Bronchial epithelial cell (primary cell): ENCODE measurements at regions not wholly inside any gene's neighbourhood (a gene's known extent, or its start where the extent isn't known, plus 50 kb on each side); places are given as distances from the start of the nearest gene placed in this dataset.

ENCODE experiments used
- DNase-seq: peaks from one replicate; pipeline ENCODE4 v3.0.0-alpha.2; 2010; ENCODE audit warnings: low read depth
- FAIRE-seq: peaks from 2 replicates; lab custom pipeline; 2011; peaks lifted over from hg19 to GRCh38; lab: Jason Lieb, UNC
- H3K27me3 ChIP-seq: 2 replicates; pipeline ENCODE4 v1.5.1; 2011; ENCODE audit warnings: low read length; ENCODE audit not compliant: control insufficient read depth, insufficient read depth
- H3K36me3 ChIP-seq: 2 replicates; pipeline ENCODE4 v1.5.1; 2011; ENCODE audit warnings: low read length; ENCODE audit not compliant: control insufficient read depth, insufficient read depth
- H3K4me3 ChIP-seq: 2 replicates; pipeline ENCODE4 v1.5.1; 2011; ENCODE audit warnings: mild to moderate bottlenecking, low read depth, low read length, control low read depth
- CTCF ChIP-seq: IDR thresholded peaks from 2 replicates; pipeline ENCODE4 v1.5.1; 2011; ENCODE audit warnings: mild to moderate bottlenecking, moderate library complexity, low read length, control low read depth, inconsistent platforms; ENCODE audit not compliant: insufficient read depth, severe bottlenecking

- DNase-seq (no peak), FAIRE-seq (no peak)
- Histone ChIP-seq H3K27me3 (no peaks in the 10 kb centered on the region), H3K36me3 (no peaks in the 10 kb centered on the region), H3K4me3 (no peak overlapping the region)
- no peak for TF ChIP-seq CTCF
Measured at GRCh38 chr5:102690910-102691309, 64.2 kb upstream of the PAM start.

GRCh38 chr5:102691434-102691833, 63.7 kb upstream of the PAM start:
- no peak for FAIRE-seq
- DNase-seq: no peak
- Histone ChIP-seq H3K36me3 (no peaks in the 10 kb centered on the region), H3K27me3 (no peaks in the 10 kb centered on the region), H3K4me3 (no peak overlapping the region)
- no peak for TF ChIP-seq CTCF

GRCh38 chr5:102700120-102700831, 54.8 kb upstream of the PAM start:
- no peak for TF ChIP-seq CTCF
- FAIRE-seq: no peak
- Histone ChIP-seq H3K36me3 (no peaks in the 10 kb centered on the region), H3K4me3 (no peak overlapping the region), H3K27me3 (no peaks in the 10 kb centered on the region)
- DNase-seq: no peak

- DNase-seq: no peak
- no peak overlapping the region for H3K4me3 ChIP-seq
- TF ChIP-seq CTCF: no peak
- H3K36me3 ChIP-seq: no peaks in the 10 kb centered on the region
- FAIRE-seq: no peak
- H3K27me3 ChIP-seq: no peaks in the 10 kb centered on the region
Measured at GRCh38 chr5:102700916-102701315, 54.2 kb upstream of the PAM start.

- no peak overlapping the region for H3K4me3 ChIP-seq
- no peak for DNase-seq
- no peak for FAIRE-seq
- no peaks in the 10 kb centered on the region for H3K36me3 ChIP-seq
- no peaks in the 10 kb centered on the region for H3K27me3 ChIP-seq
- no peak for TF ChIP-seq CTCF
Measured at GRCh38 chr5:102701748-102702147, 53.4 kb upstream of the PAM start.
